ENCODE measurements at regions not wholly inside any gene's neighbourhood (a gene's known extent, or its start where the extent isn't known, plus 50 kb on each side); places are given as distances from the start of the nearest gene placed in this dataset.

DNA sequence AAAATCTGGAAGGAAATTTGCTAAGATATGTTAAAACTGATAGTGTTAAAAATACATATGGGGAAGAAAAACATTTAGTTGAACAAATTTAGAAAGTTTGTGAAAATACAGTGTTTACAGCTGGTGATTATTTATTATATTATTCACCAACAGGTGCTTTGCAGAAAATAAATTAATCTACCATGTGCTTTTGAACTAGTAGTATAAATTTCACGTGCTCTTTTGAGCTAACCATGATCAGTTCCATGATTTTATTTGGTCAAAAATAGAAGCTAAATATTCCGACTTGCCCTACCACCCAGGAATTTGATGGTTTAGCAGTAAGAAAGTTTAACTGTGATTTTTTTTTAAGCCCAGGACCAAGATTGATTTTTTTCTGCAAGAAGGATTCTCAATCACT, 113.3 kb downstream of the SPRY2 start:
- TF ChIP-seq, protein P1, sequence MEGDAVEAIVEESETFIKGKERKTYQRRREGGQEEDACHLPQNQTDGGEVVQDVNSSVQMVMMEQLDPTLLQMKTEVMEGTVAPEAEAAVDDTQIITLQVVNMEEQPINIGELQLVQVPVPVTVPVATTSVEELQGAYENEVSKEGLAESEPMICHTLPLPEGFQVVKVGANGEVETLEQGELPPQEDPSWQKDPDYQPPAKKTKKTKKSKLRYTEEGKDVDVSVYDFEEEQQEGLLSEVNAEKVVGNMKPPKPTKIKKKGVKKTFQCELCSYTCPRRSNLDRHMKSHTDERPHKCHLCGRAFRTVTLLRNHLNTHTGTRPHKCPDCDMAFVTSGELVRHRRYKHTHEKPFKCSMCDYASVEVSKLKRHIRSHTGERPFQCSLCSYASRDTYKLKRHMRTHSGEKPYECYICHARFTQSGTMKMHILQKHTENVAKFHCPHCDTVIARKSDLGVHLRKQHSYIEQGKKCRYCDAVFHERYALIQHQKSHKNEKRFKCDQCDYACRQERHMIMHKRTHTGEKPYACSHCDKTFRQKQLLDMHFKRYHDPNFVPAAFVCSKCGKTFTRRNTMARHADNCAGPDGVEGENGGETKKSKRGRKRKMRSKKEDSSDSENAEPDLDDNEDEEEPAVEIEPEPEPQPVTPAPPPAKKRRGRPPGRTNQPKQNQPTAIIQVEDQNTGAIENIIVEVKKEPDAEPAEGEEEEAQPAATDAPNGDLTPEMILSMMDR (conservative IDR thresholded peaks at IDR 0.05) = no peak
- no peak for TF ChIP-seq EZH2 (IDR thresholded peaks at IDR 0.05; ENCODE audit: low read depth)
